ENCODE measurements at regions not wholly inside any gene's neighbourhood (a gene's known extent, or its start where the extent isn't known, plus 50 kb on each side); places are given as distances from the start of the nearest gene placed in this dataset.
"Not testable (repeated sequence)": the region's sequence is repeated elsewhere in the genome, so short reads cannot be mapped to it uniquely, and the experiment has no call there.

- Mint-ChIP-seq H3K27ac (no peak overlapping the region), H3K4me3 (no peak overlapping the region), H3K4me1 (no peaks in the 10 kb centered on the region), H3K27me3 (no peaks in the 10 kb centered on the region), H3K36me3 (ENCODE audit: low read depth) (no peaks in the 10 kb centered on the region)
- peaks cover 3% of the 10 kb centered on the region for H3K9me3 ChIP-seq (ENCODE audit: control insufficient read depth, low read length, poor library complexity, severe bottlenecking)
- ATAC-seq, result no peak
- no peak for DNase-seq
Measured at GRCh38 chr3:22383285-22383684, 632.3 kb upstream of the ZNF385D start.

- no peak for ATAC-seq
- H3K4me3 Mint-ChIP-seq, result no peak overlapping the region
- H3K27ac Mint-ChIP-seq, result no peak overlapping the region
- no peak for DNase-seq
- H3K36me3 Mint-ChIP-seq (ENCODE audit: low read depth), result no peaks in the 10 kb centered on the region
- H3K4me1 Mint-ChIP-seq, result no peaks in the 10 kb centered on the region
- no peaks in the 10 kb centered on the region for H3K9me3 ChIP-seq (ENCODE audit: control insufficient read depth, low read length, poor library complexity, severe bottlenecking)
- H3K27me3 Mint-ChIP-seq, result no peaks in the 10 kb centered on the region
Measured at GRCh38 chr3:22386107-22386506, 635.1 kb upstream of the ZNF385D start.

- no peak overlapping the region for H3K27ac Mint-ChIP-seq
- H3K4me1 Mint-ChIP-seq, result no peaks in the 10 kb centered on the region
- ATAC-seq (no peak), DNase-seq (no peak)
- no peaks in the 10 kb centered on the region for H3K36me3 Mint-ChIP-seq (ENCODE audit: low read depth)
- no peak overlapping the region for H3K4me3 Mint-ChIP-seq
- H3K9me3 ChIP-seq (ENCODE audit: control insufficient read depth, low read length, poor library complexity, severe bottlenecking), result no peaks in the 10 kb centered on the region
- no peaks in the 10 kb centered on the region for H3K27me3 Mint-ChIP-seq
Measured at GRCh38 chr3:22392286-22392685, 641.3 kb upstream of the ZNF385D start.

- ATAC-seq, result no peak
- Mint-ChIP-seq H3K4me1 (no peaks in the 10 kb centered on the region), H3K27ac (no peak overlapping the region), H3K4me3 (no peak overlapping the region), H3K36me3 (ENCODE audit: low read depth) (no peaks in the 10 kb centered on the region), H3K27me3 (no peaks in the 10 kb centered on the region)
- no peaks in the 10 kb centered on the region for H3K9me3 ChIP-seq (ENCODE audit: control insufficient read depth, low read length, poor library complexity, severe bottlenecking)
- no peak for DNase-seq
Measured at GRCh38 chr3:22392859-22393258, 641.8 kb upstream of the ZNF385D start.

- no peak for DNase-seq
- no peak overlapping the region for H3K27ac Mint-ChIP-seq
- no peaks in the 10 kb centered on the region for H3K36me3 Mint-ChIP-seq (ENCODE audit: low read depth)
- H3K27me3 Mint-ChIP-seq, result no peaks in the 10 kb centered on the region
- H3K4me3 Mint-ChIP-seq, result no peak overlapping the region
- H3K4me1 Mint-ChIP-seq, result no peaks in the 10 kb centered on the region
- no peaks in the 10 kb centered on the region for H3K9me3 ChIP-seq (ENCODE audit: control insufficient read depth, low read length, poor library complexity, severe bottlenecking)
- ATAC-seq, result no peak
Measured at GRCh38 chr3:22399566-22399965, 648.6 kb upstream of the ZNF385D start.

GRCh38 chr3:22401499-22401898 lies 650.5 kb upstream of the ZNF385D start:
- no peak overlapping the region for H3K27ac Mint-ChIP-seq
- no peaks in the 10 kb centered on the region for H3K27me3 Mint-ChIP-seq
- DNase-seq (no peak), ATAC-seq (no peak)
- no peaks in the 10 kb centered on the region for H3K36me3 Mint-ChIP-seq (ENCODE audit: low read depth)
- H3K4me1 Mint-ChIP-seq, result no peaks in the 10 kb centered on the region
- no peaks in the 10 kb centered on the region for H3K9me3 ChIP-seq (ENCODE audit: control insufficient read depth, low read length, poor library complexity, severe bottlenecking)
- no peak overlapping the region for H3K4me3 Mint-ChIP-seq

- Mint-ChIP-seq H3K4me3 (no peak overlapping the region), H3K27me3 (no peaks in the 10 kb centered on the region)
Measured at GRCh38 chr3:22414239-22414638, 663.2 kb upstream of the ZNF385D start.

GRCh38 chr3:22416838-22417446 lies 665.9 kb upstream of the ZNF385D start:
- not testable (repeated sequence) for DNase-seq; H3K36me3 Mint-ChIP-seq (ENCODE audit: low read depth); H3K27me3 Mint-ChIP-seq

More at GRCh38 chr3:22414239-22414638, 663.2 kb upstream of the ZNF385D start:
- Mint-ChIP-seq H3K27ac (no peak overlapping the region), H3K4me1 (no peaks in the 10 kb centered on the region), H3K36me3 (ENCODE audit: low read depth) (no peaks in the 10 kb centered on the region)
- no peaks in the 10 kb centered on the region for H3K9me3 ChIP-seq (ENCODE audit: control insufficient read depth, low read length, poor library complexity, severe bottlenecking)
- ATAC-seq (no peak), DNase-seq (no peak)

GRCh38 chr3:22419261-22419660 lies 668.3 kb upstream of the ZNF385D start:
- no peaks in the 10 kb centered on the region for H3K9me3 ChIP-seq (ENCODE audit: control insufficient read depth, low read length, poor library complexity, severe bottlenecking)
- Mint-ChIP-seq H3K4me3 (no peak overlapping the region), H3K27ac (no peak overlapping the region), H3K27me3 (no peaks in the 10 kb centered on the region), H3K4me1 (no peaks in the 10 kb centered on the region), H3K36me3 (ENCODE audit: low read depth) (no peaks in the 10 kb centered on the region)
- DNase-seq (no peak), ATAC-seq (no peak)

More at GRCh38 chr3:22416838-22417446, 665.9 kb upstream of the ZNF385D start:
- not testable (repeated sequence) for H3K4me3 Mint-ChIP-seq; H3K9me3 ChIP-seq (ENCODE audit: control insufficient read depth, low read length, poor library complexity, severe bottlenecking); H3K4me1 Mint-ChIP-seq; H3K27ac Mint-ChIP-seq; ATAC-seq

GRCh38 chr3:22421589-22421988 lies 670.6 kb upstream of the ZNF385D start:
- Mint-ChIP-seq H3K4me3 (no peak overlapping the region), H3K27ac (no peak overlapping the region), H3K4me1 (no peaks in the 10 kb centered on the region), H3K36me3 (ENCODE audit: low read depth) (no peaks in the 10 kb centered on the region), H3K27me3 (no peaks in the 10 kb centered on the region)
- ATAC-seq, result no peak
- H3K9me3 ChIP-seq (ENCODE audit: control insufficient read depth, low read length, poor library complexity, severe bottlenecking), result no peaks in the 10 kb centered on the region
- DNase-seq, result no peak

- DNase-seq (no peak), ATAC-seq (no peak)
- Mint-ChIP-seq H3K27ac (no peak overlapping the region), H3K27me3 (no peaks in the 10 kb centered on the region), H3K4me3 (no peak overlapping the region), H3K36me3 (ENCODE audit: low read depth) (no peaks in the 10 kb centered on the region), H3K4me1 (no peaks in the 10 kb centered on the region)
- no peaks in the 10 kb centered on the region for H3K9me3 ChIP-seq (ENCODE audit: control insufficient read depth, low read length, poor library complexity, severe bottlenecking)
Measured at GRCh38 chr3:22431334-22431733, 680.3 kb upstream of the ZNF385D start.

GRCh38 chr3:22439626-22440025 lies 688.6 kb upstream of the ZNF385D start:
- H3K27me3 Mint-ChIP-seq, result no peaks in the 10 kb centered on the region
- no peaks in the 10 kb centered on the region for H3K4me1 Mint-ChIP-seq
- no peak for ATAC-seq

GRCh38 chr3:22441711-22442110 lies 690.7 kb upstream of the ZNF385D start:
- ATAC-seq (no peak), DNase-seq (no peak)
- Mint-ChIP-seq H3K36me3 (ENCODE audit: low read depth) (no peaks in the 10 kb centered on the region), H3K4me3 (no peak overlapping the region), H3K4me1 (no peaks in the 10 kb centered on the region), H3K27ac (no peak overlapping the region), H3K27me3 (no peaks in the 10 kb centered on the region)
- no peaks in the 10 kb centered on the region for H3K9me3 ChIP-seq (ENCODE audit: control insufficient read depth, low read length, poor library complexity, severe bottlenecking)

More at GRCh38 chr3:22439626-22440025, 688.6 kb upstream of the ZNF385D start:
- Mint-ChIP-seq H3K36me3 (ENCODE audit: low read depth) (no peaks in the 10 kb centered on the region), H3K4me3 (no peak overlapping the region), H3K27ac (no peak overlapping the region)
- DNase-seq, result no peak
- no peaks in the 10 kb centered on the region for H3K9me3 ChIP-seq (ENCODE audit: control insufficient read depth, low read length, poor library complexity, severe bottlenecking)

GRCh38 chr3:22443571-22444233 lies 692.7 kb upstream of the ZNF385D start:
- DNase-seq, result no peak
- no peaks in the 10 kb centered on the region for H3K27me3 Mint-ChIP-seq
- H3K4me3 Mint-ChIP-seq, result no peak overlapping the region
- no peak for ATAC-seq
- no peaks in the 10 kb centered on the region for H3K9me3 ChIP-seq (ENCODE audit: control insufficient read depth, low read length, poor library complexity, severe bottlenecking)
- no peak overlapping the region for H3K27ac Mint-ChIP-seq
- H3K4me1 Mint-ChIP-seq, result no peaks in the 10 kb centered on the region
- no peaks in the 10 kb centered on the region for H3K36me3 Mint-ChIP-seq (ENCODE audit: low read depth)

Data from T-helper 17 cell (primary cell).